HuH-7.5 (cell line): ENCODE measurements at regions not wholly inside any gene's neighbourhood (a gene's known extent, or its start where the extent isn't known, plus 50 kb on each side); places are given as distances from the start of the nearest gene placed in this dataset.
A peak's percentile ranks its signal among the peaks of the same experiment; 100 is the strongest.
"Not testable (repeated sequence)": the region's sequence is repeated elsewhere in the genome, so short reads cannot be mapped to it uniquely, and the experiment has no call there.

Source experiments
- DNase-seq: peaks from one replicate; pipeline ENCODE4 v3.0.0; 2011; ENCODE audit warnings: low spot score

- DNase-seq: no peak
These were observed 412.7 kb downstream of the MAFB start for GRCh38 chr20:40276301-40276700.

DNA sequence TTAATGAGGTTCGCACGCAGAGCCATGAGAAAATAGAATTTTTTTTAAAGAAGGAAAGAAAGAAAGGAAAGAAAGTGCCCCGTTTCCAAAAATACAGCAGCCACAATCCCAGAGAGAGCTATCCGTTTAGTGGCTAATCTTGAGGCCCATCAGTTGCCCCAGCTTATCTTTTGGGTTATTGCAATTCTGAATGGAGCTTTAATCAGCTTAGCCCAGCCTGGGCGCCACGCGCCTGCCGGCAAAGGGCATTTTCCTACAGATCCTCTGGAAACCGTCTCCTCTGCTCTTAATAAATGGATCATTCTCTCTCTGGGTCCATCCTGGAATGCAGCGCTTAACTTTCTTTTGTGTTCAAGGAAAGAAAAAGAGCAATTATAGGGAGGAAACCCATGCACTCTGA, 413.3 kb downstream of the MAFB start:
- DNase-seq: no peak

- DNase-seq: no peak
These were observed 414.0 kb downstream of the MAFB start for GRCh38 chr20:40274912-40275533.

DNA sequence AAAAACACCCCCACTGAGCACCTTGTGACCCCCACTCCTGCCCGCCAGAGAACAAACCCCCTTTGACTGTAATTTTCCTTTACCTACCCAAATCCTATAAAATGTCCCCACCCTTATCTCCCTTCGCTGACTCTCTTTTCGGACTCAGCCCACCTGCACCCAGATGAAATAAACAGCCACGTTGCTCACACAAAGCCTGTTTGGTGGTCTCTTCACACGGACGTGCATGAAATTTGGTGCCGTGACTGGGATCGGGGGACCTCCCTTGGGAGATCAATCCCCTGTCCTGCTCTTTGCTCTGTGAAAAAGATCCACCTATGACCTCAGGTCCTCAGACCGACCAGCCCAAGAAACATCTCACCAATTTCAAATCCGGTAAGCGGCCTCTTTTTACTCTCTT, 419.8 kb downstream of the MAFB start:
- not testable (repeated sequence) for DNase-seq

DNA sequence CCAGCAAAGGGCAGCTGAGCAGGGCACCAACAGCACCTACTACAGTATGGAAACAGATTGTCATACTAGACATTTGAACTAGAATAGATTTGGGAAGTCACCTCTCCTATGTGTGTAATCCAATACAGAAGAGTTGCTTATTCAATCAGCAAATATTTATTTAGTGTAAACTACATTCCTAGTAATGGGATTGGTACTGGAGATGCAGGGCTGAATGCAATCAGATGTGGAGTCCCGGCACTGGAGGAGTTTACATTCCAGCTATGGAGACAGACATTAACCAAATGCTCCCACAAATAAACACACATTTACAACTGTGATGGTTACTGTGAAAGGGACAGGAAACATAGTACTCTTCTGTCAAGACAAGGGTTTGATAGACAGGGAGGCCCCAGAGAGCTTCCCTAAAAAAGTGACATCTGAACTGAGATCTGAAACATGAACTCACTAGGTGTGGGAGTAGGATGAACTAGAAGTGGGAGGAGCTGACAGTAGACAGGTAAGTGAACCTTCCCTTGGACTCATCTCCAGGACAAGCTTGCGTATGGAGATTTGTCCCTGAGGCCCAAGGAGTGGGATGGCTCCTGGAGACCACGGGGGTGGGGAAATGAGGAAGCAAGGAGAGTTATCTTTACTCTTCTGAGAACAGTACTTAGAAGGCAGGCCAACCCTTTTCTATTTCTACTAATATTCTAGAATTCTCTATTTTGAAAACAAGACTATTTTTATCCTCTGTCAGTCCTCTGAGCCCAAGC, 420.5 kb downstream of the MAFB start:
- no peak for DNase-seq

- DNase-seq: no peak
These were observed 423.1 kb downstream of the MAFB start for GRCh38 chr20:40265825-40266533.

GRCh38 chr20:40262219-40262618, 426.8 kb downstream of the MAFB start:
- no peak for DNase-seq

DNA sequence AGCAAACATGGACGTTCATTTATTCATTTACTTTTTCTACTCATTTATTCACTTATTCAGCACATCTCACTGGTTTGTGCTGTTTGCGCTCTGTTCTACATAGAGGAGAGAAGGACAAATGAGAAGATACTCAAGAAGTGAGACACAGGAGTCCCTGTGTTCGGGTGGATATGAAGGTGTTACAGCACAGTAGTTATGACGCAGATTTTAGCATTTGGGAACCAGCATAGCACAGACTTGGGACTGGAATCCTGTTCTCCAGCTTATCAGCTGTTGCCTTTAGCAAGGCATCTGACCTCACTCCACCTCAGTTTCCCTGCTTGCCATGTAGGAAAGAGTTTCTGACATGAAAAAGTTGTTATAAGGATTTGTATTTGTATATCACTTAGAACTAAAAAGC, 430.1 kb downstream of the MAFB start:
- no peak for DNase-seq

DNA sequence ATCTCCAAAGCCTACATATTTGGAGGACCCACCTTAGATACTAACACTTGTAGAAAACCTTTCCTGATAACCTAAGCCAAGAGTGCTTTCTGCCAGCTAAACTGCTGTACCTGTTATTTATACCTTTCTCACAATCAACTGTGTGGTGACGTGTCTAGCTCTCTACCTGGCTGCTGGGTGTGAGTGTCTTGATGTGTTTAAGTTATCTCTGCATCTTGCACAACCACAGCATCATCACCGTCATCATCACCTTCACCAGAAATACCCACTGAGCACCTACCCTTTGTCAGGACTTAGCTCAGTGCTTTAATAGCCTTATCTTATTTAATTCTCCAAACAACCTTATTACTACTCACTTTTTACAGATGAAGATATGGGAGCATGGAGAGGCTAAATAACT, 431.3 kb downstream of the MAFB start:
- DNase-seq: no peak

- DNase-seq: no peak
These were observed 433.7 kb downstream of the MAFB start for GRCh38 chr20:40255365-40255764.

GRCh38 chr20:40254023-40254772, 434.8 kb downstream of the MAFB start:
- no peak for DNase-seq

GRCh38 chr20:40251284-40251932, 437.6 kb downstream of the MAFB start:
- DNase-seq: peak; percentile 43

GRCh38 chr20:40249805-40250204, 439.2 kb downstream of the MAFB start:
- no peak for DNase-seq

- no peak for DNase-seq
These were observed 443.2 kb downstream of the MAFB start for GRCh38 chr20:40245829-40246228.

DNA sequence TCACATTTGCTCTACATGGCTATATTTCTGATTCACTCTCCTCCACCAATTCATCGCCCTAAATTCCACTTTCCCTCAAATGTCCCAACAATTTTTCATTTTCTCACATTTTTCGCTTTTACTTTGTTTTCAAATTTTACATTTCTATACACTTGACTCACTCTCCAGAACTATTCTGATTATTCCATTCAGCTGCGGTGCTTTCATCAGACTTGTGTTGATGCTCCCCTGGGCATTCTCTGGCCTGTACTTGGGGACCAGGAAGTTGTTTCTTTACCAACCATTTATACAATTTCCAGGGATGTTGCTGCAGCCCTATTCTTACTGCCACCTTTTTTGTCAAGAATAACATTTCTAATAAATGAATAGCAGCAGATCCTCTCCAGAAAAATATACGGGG, 444.8 kb downstream of the MAFB start:
- DNase-seq: no peak

GRCh38 chr20:40241596-40242343, 447.3 kb downstream of the MAFB start:
- DNase-seq: no peak

GRCh38 chr20:40238511-40238910, 450.5 kb downstream of the MAFB start:
- DNase-seq: no peak

DNA sequence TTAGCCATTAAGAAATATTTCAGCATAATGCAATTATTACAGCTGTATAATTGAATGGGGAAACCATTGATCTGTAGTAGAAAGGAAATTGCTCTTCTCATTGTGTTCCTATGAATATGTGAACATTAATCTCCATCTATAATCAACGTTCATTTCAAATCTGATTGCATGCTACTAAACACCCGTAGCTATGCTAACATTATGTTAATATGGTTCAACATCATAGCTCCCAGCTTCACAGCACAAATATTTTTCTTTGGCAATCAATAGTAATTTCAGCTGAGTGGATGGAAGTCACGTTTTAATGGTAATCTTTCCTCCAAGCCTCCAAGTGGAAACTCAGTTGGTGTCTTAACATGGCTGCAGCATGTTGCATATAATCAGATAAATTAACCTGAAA, 454.4 kb downstream of the MAFB start:
- no peak for DNase-seq

DNA sequence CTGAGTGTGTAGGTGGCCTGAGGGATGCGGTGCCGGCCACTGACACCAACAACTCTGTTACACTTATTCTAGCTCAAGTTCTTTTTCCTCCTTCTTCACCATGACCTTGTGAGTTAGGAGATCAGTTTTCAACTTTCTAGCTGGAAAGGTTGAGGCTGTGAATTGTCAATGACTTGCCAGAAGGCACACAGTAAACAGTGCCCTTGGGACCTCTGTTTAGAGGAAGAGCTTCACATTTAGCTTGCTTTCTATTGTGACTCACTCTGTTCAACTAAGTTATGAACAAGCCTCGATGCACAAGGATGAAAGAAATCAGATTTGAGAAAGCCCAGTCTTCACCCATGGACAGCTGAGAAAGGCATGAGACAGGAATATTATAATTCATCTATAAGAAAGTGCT, 455.6 kb downstream of the MAFB start:
- no peak for DNase-seq

DNA sequence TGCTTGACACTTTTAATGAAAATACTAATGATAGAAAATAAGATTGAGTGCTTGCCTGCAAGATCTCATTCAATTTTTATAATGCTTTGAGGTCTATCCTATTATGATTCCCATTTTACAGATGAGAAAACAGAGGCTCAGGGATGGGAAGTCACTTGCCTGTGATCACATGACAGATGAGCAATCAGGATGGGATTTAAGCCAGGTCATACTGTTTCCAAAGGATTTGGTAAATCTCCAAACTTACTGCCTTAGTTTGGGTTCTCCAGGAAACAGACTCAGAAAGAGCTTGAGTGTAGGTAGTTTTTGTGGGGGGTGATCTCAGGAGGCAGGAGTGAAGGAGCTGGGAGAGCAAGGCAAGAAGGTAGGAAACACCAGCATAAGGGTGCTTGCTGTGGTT, 456.3 kb downstream of the MAFB start:
- no peak for DNase-seq

DNA sequence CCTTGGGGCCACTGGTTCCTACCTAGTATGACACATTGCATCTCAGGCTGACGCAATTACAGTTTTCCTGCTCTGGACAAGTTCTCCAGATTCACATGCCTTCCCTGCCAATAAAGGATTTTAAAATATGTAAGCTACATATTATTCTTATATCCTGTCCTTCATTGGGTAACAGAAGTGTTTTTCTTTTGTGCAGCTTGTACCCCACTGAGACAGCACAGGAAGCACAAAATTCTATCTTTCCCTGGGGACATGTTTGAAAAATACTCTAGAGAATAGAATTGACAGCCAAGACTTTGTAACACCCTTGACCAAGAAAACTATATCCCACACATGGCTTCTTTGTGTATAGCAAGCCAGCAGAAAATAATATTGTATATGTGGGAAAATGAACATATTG, 456.8 kb downstream of the MAFB start:
- DNase-seq: no peak
